HG03457 (cell line): ENCODE measurements at regions not wholly inside any gene's neighbourhood (a gene's known extent, or its start where the extent isn't known, plus 50 kb on each side); places are given as distances from the start of the nearest gene placed in this dataset.

Source experiments
- ATAC-seq: cut with Tn5 transposase; IDR thresholded peaks from one replicate; pipeline ENCODE4 v1.9.1; 2021; ENCODE audit warnings: moderate number of reproducible peaks; ENCODE audit not compliant: unreplicated experiment

GRCh38 chr3:113136071-113136470 is 75.3 kb upstream of the BOC start:
- ATAC-seq = no peak

GRCh38 chr3:113136544-113136943 is 74.8 kb upstream of the BOC start:
- ATAC-seq = no peak

- no peak for ATAC-seq
Measured at GRCh38 chr3:113138839-113139743, 72.3 kb upstream of the BOC start.

GRCh38 chr3:113140876-113141275 is 70.5 kb upstream of the BOC start:
- no peak for ATAC-seq

- no peak for ATAC-seq
Measured at GRCh38 chr3:113141543-113141942, 69.8 kb upstream of the BOC start.

- no peak for ATAC-seq
Measured at GRCh38 chr3:113142476-113142875, 68.9 kb upstream of the BOC start.

- ATAC-seq = no peak
Measured at GRCh38 chr3:113143353-113143752, 68.0 kb upstream of the BOC start.

GRCh38 chr3:113147681-113148261 is 63.6 kb upstream of the BOC start:
- ATAC-seq = no peak

GRCh38 chr3:113148284-113148683 is 63.1 kb upstream of the BOC start:
- no peak for ATAC-seq

- no peak for ATAC-seq
Measured at GRCh38 chr3:113150250-113150649, 61.1 kb upstream of the BOC start.

- no peak for ATAC-seq
Measured at GRCh38 chr3:113151461-113152031, 59.8 kb upstream of the BOC start.

- no peak for ATAC-seq
Measured at GRCh38 chr3:113152849-113153248, 58.5 kb upstream of the BOC start.

- peak; percentile 68 for ATAC-seq
Measured at GRCh38 chr3:113153499-113154107, 57.8 kb upstream of the BOC start.

GRCh38 chr3:113156816-113157333 is 54.5 kb upstream of the BOC start:
- no peak for ATAC-seq

GRCh38 chr3:113157408-113158030 is 53.8 kb upstream of the BOC start:
- no peak for ATAC-seq

- ATAC-seq = no peak
Measured at GRCh38 chr3:113158171-113158570, 53.2 kb upstream of the BOC start.
